Body of pancreas (tissue), 4 donors: ENCODE measurements at regions not wholly inside any gene's neighbourhood (a gene's known extent, or its start where the extent isn't known, plus 50 kb on each side); places are given as distances from the start of the nearest gene placed in this dataset.

Experiments used
- ATAC-seq: fragments of 150-250 bp; one replicate; pipeline ENCODE4 v1.9.1; 2016
- DNase-seq, 4 donors: peaks; one replicate each; pipeline ENCODE4 v3.0.0-alpha.2; 2019
- H3K27ac ChIP-seq, 4 donors: fragments of 200-600 bp; sonication (generic); 1 replicate in 3 of 4; 2 replicates in 1 of 4; pipeline versions ENCODE4 v1.5.1 to v1.6.1; 2016 to 2019; ENCODE audit warnings: mild to moderate bottlenecking in 1 of 4, mixed read lengths in 1 of 4, moderate library complexity in 1 of 4
- H3K27me3 ChIP-seq, 2 donors: fragments of 200-600 bp; sonication (generic); one replicate each; pipeline ENCODE4 v1.6.0; 2016; ENCODE audit warnings: mild to moderate bottlenecking in 1 of 2
- H3K36me3 ChIP-seq, 2 donors: fragments of 200-600 bp; sonication (generic); replicated peaks in 1 of 2; 2 replicates each; pipeline ENCODE4 v1.5.1; 2016; ENCODE audit warnings: low read depth in 2 of 2; ENCODE audit not compliant: insufficient read depth in 1 of 2
- H3K4me1 ChIP-seq: fragments of 200-600 bp; sonication (generic); one replicate; pipeline ENCODE4 v1.6.0; 2016
- H3K4me3 ChIP-seq, 2 donors: fragments of 200-600 bp; sonication (generic); 1 replicate in 1 of 2; 2 replicates in 1 of 2; pipeline ENCODE4 v1.5.1; 2016 to 2019
- H3K9me3 ChIP-seq, 3 donors: fragments of 200-600 bp; sonication (generic); 1 replicate in 2 of 3; 2 replicates in 1 of 3; pipeline ENCODE4 v1.5.1; 2016
- CTCF ChIP-seq, 7 experiments: fragments of 450-650 bp in 4 of 7; fragments of 200-600 bp in 3 of 7; sonication (generic) in 3 of 7; IDR thresholded peaks; one replicate each; pipeline ENCODE4 v1.5.1; 2016 to 2019; ENCODE audit warnings: antibody characterized with exemption in 7 of 7
- POLR2A ChIP-seq, 3 donors: fragments of 450-650 bp; IDR thresholded peaks; one replicate each; pipeline ENCODE4 v1.6.1; 2016; ENCODE audit warnings: antibody characterized with exemption in 3 of 3, mild to moderate bottlenecking in 2 of 3
- WGBS, 2 donors: methylation state at CpG; one replicate each; pipeline ENCODE4 v1.1.5; 2017; 5-methylcytosine and 5-hydroxymethylcytosine counted together
- intact Hi-C: fragments of 100-400 bp; cut with DNase I; formaldehyde crosslinking; loops from one replicate; pipeline ENCODE4 v1.15.1; 2023

GRCh38 chr11:104625246-104625645 lies 273.0 kb downstream of the CASP12 start:
- Histone ChIP-seq H3K4me3 (no peak overlapping the region), H3K4me1 (no peaks in the 10 kb centered on the region), H3K27ac (no peak overlapping the region), H3K27me3 (no peaks in the 10 kb centered on the region), H3K9me3 (no peaks in the 10 kb centered on the region), H3K36me3 (no peaks in the 10 kb centered on the region)
- no peak for DNase-seq
- TF ChIP-seq CTCF (IDR thresholded peaks at IDR 0.05), result no peak
- TF ChIP-seq POLR2A (IDR thresholded peaks at IDR 0.05), result no peak
- intact Hi-C loops, result no loop called here
- WGBS, 2 donors, result 46 to 55% methylated on average over 2 of the region's 2 CpGs
- no peak for ATAC-seq

- DNase-seq, result no peak
- no peak for TF ChIP-seq POLR2A (IDR thresholded peaks at IDR 0.05)
- no peak for TF ChIP-seq CTCF (IDR thresholded peaks at IDR 0.05)
- ATAC-seq, result no peak
- intact Hi-C loops, result no loop called here
- Histone ChIP-seq H3K4me1 (no peaks in the 10 kb centered on the region), H3K27ac (no peak overlapping the region), H3K27me3 (no peaks in the 10 kb centered on the region), H3K36me3 (no peaks in the 10 kb centered on the region), H3K4me3 (no peak overlapping the region), H3K9me3 (no peaks in the 10 kb centered on the region)
Measured at GRCh38 chr11:104624021-104624420, 274.2 kb downstream of the CASP12 start.

DNA sequence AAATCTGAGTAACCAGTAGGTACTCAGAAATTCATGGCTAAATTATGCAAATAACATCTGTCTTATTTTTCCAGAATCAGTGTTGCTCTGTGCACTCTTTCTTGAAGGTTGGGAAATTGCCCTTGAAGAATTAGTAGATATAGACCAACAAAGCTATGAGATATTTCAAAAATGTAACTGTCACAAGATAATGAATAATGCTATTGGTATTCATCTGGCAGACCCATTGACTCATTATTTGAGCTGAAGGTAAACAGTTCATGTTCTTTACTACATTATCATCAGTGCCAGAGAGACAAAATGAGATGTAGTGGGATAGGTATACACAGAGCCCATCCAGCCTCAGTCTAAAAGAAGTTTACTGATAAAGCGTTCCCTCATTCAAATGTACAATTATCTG lies 274.7 kb downstream of the CASP12 start:
- no peak for DNase-seq
- Histone ChIP-seq H3K4me3 (no peak overlapping the region), H3K27me3 (no peaks in the 10 kb centered on the region), H3K9me3 (no peaks in the 10 kb centered on the region), H3K4me1 (no peaks in the 10 kb centered on the region), H3K27ac (no peak overlapping the region), H3K36me3 (no peaks in the 10 kb centered on the region)
- no peak for ATAC-seq
- 53 to 57% methylated on average over 1 of the region's 1 CpG for WGBS, 2 donors
- TF ChIP-seq CTCF (IDR thresholded peaks at IDR 0.05), result no peak
- TF ChIP-seq POLR2A (IDR thresholded peaks at IDR 0.05), result no peak
- intact Hi-C loops, result no loop called here

DNA sequence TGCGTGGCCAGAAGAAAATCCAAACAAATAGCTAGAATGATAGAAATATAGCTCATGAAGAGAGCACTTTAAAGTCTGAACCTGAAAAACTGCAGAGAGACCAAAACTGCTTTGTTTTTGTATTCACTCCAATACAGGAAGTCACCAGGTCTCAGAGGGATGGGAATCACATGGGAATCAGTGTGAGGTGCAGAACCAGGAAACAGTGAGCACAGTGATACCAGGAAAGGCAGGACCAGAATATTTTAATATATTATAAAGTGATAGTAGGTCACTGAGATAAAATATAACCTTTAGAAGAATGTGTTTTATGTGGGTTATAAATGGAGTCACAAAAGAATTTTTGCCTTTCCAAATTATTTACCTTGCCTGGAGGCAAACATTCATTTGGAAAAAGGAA lies 277.3 kb downstream of the CASP12 start:
- Histone ChIP-seq H3K9me3 (no peaks in the 10 kb centered on the region), H3K27ac (no peak overlapping the region), H3K4me1 (no peaks in the 10 kb centered on the region), H3K27me3 (no peaks in the 10 kb centered on the region), H3K4me3 (no peak overlapping the region), H3K36me3 (no peaks in the 10 kb centered on the region)
- intact Hi-C loops, result no loop called here
- 29 to 64% methylated on average over 1 of the region's 1 CpG for WGBS, 2 donors
- ATAC-seq, result no peak
- DNase-seq, result no peak
- no peak for TF ChIP-seq POLR2A (IDR thresholded peaks at IDR 0.05)
- TF ChIP-seq CTCF (IDR thresholded peaks at IDR 0.05), result no peak

GRCh38 chr11:104619751-104620150 lies 278.5 kb downstream of the CASP12 start:
- ATAC-seq, result no peak
- intact Hi-C loops, result no loop called here
- Histone ChIP-seq H3K27me3 (no peaks in the 10 kb centered on the region), H3K27ac (no peak overlapping the region), H3K4me1 (peaks cover 5% of the 10 kb centered on the region), H3K36me3 (no peaks in the 10 kb centered on the region), H3K4me3 (no peak overlapping the region), H3K9me3 (no peaks in the 10 kb centered on the region)
- WGBS, 2 donors, result 37 to 42% methylated on average over 3 of the region's 3 CpGs
- TF ChIP-seq CTCF (IDR thresholded peaks at IDR 0.05), result no peak
- DNase-seq, result no peak
